Neural progenitor cell (in vitro differentiated cells): ENCODE measurements at regions not wholly inside any gene's neighbourhood (a gene's known extent, or its start where the extent isn't known, plus 50 kb on each side); places are given as distances from the start of the nearest gene placed in this dataset.

Experiments used
- CTCF ChIP-seq: fragments of 200-600 bp; sonication (generic); IDR thresholded peaks from 2 replicates; pipeline ENCODE4 v1.5.1; 2017; ENCODE audit warnings: antibody characterized with exemption, mild to moderate bottlenecking
- EZH2phosphoT487 ChIP-seq: fragments of 200-600 bp; sonication (generic); IDR thresholded peaks from 2 replicates; pipeline ENCODE4 v1.6.1; 2017; ENCODE audit warnings: antibody characterized with exemption

GRCh38 chr14:82999802-83000201 lies 1466.1 kb upstream of the SEL1L start:
- peak; percentile 67 for TF ChIP-seq CTCF
- TF ChIP-seq EZH2phosphoT487: no peak
